ENCODE measurements at regions not wholly inside any gene's neighbourhood (a gene's known extent, or its start where the extent isn't known, plus 50 kb on each side); places are given as distances from the start of the nearest gene placed in this dataset.

DNA sequence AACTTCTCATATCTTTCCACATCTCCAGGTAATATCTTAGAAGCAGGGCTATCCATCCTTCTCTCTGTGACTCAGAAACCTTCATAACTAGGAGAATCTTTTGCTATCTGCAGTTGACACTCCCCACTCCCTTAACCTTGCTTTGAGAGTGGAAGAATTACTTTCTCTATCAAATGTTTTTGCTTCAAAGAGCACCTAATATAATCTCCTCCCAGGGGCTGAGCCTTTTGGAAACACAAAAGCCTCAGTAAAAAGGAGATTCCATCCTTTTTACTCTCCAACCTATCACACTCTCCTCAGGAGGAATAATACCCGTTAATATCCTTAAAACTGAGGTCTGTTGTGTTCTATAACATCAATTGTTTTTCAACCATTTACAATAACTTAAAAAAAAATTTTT, 94.9 kb upstream of the DNAJC10 start:
- TF ChIP-seq, protein P1, sequence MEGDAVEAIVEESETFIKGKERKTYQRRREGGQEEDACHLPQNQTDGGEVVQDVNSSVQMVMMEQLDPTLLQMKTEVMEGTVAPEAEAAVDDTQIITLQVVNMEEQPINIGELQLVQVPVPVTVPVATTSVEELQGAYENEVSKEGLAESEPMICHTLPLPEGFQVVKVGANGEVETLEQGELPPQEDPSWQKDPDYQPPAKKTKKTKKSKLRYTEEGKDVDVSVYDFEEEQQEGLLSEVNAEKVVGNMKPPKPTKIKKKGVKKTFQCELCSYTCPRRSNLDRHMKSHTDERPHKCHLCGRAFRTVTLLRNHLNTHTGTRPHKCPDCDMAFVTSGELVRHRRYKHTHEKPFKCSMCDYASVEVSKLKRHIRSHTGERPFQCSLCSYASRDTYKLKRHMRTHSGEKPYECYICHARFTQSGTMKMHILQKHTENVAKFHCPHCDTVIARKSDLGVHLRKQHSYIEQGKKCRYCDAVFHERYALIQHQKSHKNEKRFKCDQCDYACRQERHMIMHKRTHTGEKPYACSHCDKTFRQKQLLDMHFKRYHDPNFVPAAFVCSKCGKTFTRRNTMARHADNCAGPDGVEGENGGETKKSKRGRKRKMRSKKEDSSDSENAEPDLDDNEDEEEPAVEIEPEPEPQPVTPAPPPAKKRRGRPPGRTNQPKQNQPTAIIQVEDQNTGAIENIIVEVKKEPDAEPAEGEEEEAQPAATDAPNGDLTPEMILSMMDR (IDR thresholded peaks at IDR 0.05), result no peak

DNA sequence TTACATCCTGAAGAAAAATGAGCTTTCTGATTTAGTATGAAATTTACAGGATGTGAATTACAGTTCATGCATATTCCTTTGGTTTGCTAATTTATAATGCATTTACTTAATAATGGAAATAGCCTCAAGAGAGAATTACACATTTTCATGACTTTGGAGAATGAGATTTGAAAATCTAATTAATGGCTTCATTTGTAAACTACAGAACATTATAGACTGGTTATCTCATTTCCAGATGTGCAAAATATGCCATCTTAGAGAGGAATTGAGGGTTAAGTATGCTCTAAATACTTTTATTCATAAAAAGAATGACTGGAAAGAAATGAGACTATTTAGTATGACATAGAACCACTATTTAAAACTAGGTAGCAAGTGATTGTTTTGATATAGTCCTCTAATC, 94.2 kb upstream of the DNAJC10 start:
- TF ChIP-seq, protein P1 (IDR thresholded peaks at IDR 0.05), result no peak

DNA sequence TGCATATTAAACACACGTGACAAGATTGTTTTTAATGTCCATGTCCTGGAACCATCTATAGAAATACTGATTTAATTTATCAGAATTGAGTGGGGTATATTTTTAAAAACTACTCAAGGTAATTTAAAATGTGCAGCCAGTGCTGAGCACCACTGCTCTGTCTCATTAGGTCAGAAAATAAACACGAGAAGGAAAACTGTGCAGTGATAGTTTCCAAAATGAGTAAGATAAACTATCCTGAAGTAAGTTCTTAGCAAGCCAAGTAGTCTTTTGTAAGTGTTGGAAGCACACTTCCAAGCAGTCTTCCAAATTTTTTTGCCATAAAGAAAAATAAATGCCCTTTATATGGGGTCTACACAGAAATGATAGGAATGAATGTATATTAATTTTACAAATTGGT, 93.8 kb upstream of the DNAJC10 start:
- TF ChIP-seq, protein P1 (IDR thresholded peaks at IDR 0.05), result no peak

DNA sequence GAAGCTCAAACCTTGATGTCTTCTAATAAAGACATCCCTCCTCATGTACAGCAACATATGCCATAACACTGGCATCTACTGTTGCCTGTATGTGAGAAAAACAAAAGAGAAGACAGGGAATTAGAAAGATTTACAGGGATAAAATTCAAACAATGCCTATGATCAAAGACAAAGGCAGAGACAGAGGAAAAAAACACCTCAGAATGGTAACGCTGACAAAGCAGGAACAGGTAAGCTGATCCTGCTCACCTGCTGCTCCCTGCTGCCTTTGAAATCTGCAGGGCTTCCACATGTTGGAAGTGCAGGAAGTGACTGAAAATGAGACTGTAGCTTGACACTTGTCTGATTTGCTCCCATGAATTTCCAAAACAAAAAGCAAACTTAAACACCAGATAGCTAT, 90.2 kb upstream of the DNAJC10 start:
- TF ChIP-seq, protein P1 (IDR thresholded peaks at IDR 0.05), result no peak

DNA sequence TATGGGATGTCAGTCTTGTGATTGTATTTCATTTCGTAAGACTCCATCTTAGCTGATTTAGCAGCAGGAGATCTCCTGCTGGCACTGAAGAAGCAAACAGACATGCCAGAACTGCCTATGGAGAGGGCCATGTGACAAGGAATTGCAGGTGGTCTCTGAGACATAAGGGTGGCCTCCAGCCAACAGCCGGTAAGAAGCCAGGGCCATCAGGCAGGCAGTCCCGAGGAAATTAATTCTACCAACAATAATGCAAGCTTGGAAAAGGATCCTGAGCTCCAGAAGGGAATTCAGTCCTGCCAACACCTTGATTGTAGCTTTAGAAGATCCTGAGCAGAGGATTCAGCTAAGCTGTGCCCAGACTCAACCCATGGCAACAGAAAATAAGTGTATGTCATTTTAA, 87.1 kb upstream of the DNAJC10 start:
- TF ChIP-seq, protein P1 (IDR thresholded peaks at IDR 0.05), result no peak

DNA sequence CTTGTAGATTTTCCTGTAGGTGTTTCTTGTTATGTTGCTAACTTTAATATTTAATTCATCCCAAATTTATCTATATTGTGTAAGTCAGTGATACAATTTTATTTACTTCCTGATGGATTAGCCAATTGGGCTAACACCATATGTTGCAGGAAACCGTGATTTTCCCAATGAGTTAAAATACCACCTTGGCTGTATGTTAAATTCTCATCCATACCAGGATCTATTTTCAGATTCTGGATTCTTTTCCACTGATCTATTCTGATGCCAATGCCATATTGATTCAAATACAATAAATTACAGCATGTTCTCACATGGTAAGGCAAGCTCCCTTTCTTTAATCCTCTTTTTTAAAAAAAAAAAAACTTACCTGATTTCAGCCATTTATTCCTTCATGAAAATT, 85.8 kb upstream of the DNAJC10 start:
- TF ChIP-seq, protein P1 (IDR thresholded peaks at IDR 0.05), result no peak

DNA sequence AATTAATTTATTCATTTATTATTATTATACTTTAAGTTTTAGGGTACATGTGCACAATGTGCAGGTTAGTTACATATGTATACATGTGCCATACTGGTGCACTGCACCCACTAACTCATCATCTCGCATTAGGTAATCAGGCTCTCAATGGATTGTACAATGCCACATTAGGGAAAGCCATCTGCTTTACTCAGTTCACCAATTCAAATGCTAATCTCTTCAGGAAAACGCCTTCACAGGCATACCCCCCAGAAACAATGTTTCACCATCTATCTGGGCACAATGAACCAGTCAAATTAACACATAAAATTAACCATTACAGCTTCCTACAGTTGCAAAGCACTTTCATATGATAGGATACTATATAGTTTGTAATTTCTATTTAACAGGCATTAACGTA, 84.8 kb upstream of the DNAJC10 start:
- TF ChIP-seq, protein P1 (IDR thresholded peaks at IDR 0.05), result no peak

DNA sequence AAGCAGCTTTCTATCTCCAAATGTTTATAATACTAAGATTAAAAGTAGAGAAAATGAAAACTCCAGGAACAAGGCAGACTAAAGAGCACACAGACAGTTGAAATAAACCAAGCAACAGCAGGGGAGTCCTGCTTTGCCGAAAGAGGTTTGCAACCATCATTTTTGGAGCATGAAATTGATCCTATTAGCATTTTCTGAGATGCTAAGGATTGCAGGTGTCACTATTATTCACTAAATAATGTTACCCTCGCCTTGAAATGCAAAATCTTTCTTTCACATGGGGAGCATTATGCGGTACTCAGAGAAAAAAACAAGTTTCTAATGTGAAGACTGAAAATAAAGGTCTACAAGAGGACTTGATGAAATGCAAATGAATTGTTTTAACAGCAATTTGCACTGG, 81.7 kb upstream of the DNAJC10 start:
- TF ChIP-seq, protein P1 (IDR thresholded peaks at IDR 0.05), result no peak

Data from LNCAP (cell line).